ENCODE measurements at regions not wholly inside any gene's neighbourhood (a gene's known extent, or its start where the extent isn't known, plus 50 kb on each side); places are given as distances from the start of the nearest gene placed in this dataset.

DNA sequence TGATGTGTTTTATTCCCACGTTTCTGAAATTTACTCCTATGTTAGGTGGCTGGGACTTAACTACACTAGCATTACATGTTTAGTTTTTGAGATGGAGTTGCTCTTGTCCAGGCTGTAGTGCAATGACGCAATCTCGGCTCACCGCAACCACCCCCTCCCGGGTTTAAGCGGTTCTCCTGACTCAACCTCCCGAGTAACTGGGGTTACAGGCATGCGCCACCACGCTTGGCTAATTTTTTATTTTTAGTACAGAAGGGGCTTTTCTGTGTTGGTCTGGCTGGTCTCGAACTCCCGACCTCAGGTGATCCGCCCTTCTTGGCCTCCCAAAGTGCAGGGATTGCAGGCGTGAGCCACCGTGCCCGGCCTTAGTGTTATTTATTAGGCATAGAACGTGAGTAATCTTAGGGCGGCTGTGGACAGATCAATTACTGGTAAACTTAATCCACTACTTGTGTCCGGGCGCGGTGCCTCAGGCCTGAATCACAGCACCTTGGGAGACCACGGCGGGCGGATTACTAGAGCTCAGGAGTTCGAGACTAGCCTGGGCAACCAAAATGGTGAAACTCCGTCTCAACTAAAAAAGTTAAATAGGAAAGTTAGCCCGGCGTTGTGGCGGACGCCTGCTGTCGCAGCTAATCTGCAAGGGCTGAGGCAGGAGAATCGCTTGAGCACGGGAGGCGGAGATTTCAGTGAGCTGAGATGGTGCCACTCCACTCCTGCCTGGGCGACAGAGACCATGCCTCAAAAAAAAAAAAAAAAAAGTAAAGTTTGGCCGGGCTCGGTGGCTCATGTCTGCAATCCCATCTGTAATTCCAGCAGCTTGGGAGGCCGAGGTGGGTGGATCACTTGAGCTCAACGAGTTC lies 123.7 kb upstream of the BTN3A2 start:
- TF ChIP-seq, protein P1, sequence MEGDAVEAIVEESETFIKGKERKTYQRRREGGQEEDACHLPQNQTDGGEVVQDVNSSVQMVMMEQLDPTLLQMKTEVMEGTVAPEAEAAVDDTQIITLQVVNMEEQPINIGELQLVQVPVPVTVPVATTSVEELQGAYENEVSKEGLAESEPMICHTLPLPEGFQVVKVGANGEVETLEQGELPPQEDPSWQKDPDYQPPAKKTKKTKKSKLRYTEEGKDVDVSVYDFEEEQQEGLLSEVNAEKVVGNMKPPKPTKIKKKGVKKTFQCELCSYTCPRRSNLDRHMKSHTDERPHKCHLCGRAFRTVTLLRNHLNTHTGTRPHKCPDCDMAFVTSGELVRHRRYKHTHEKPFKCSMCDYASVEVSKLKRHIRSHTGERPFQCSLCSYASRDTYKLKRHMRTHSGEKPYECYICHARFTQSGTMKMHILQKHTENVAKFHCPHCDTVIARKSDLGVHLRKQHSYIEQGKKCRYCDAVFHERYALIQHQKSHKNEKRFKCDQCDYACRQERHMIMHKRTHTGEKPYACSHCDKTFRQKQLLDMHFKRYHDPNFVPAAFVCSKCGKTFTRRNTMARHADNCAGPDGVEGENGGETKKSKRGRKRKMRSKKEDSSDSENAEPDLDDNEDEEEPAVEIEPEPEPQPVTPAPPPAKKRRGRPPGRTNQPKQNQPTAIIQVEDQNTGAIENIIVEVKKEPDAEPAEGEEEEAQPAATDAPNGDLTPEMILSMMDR (IDR thresholded peaks at IDR 0.05; ENCODE audit: low read depth, low read length): no peak
- no peak for DNase-seq (ENCODE audit: extremely low read depth, low read depth)

DNA sequence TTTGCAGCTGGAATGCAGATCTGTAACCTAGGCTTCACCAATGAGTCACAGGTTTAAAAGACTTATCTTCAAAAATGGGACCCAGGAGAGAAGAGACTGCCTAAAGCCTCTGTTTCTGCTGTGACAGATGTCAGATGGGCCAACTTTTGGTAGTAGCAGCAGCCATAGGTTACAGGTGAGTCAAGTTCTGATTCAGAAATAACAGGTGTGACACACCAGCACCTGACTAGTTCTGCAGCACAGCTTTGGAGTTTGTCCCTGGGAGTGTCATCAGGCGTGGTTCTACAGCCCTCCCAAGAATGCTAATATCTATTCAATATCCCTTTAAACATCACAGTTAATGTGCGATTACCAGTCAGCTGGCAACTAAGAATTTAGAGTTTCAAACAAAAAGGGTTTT lies 121.9 kb upstream of the BTN3A2 start:
- TF ChIP-seq, protein P1 (IDR thresholded peaks at IDR 0.05; ENCODE audit: low read depth, low read length): no peak

DNA sequence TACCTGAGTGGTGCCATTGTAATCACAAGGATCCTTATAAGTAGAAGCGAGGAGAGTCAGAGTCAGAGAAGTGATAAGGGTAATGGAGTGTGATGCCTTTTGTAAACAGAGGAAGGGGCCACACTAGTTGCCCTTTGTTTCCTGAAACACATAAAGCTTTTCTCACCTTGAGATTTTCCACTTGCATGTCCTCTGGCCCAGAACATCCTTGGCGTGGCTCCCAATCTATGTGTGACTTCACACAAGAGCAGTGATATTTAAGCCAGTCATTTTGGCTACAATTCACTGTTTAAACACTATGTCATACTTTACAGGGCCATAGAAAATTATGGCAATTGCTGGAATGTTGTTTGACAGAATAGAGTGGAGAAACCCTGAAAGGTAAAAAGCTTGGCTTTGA lies 121.2 kb upstream of the BTN3A2 start:
- no peak for DNase-seq (ENCODE audit: extremely low read depth, low read depth)
- TF ChIP-seq, protein P1 (IDR thresholded peaks at IDR 0.05; ENCODE audit: low read depth, low read length): no peak

More for the DNA sequence above, 121.9 kb upstream of the BTN3A2 start:
- DNase-seq (ENCODE audit: extremely low read depth, low read depth): no peak

DNA sequence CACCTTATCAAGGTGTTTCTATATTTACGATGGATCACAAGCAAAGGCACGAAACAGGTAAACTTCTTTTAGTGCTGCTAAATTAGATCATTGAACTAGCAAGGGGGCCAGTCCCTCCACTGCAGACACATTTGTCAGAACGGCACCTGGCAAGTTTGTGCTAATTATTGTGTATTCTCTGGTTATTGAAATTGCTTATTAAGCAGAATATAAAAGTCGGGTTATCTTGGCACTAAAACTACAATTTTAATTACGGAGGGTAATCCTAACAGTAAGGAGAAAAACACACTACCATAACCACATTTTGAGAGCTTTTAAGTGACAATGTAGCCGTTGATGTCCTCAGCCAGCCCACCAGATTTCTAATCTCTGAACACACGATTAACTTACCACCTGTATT lies 118.9 kb upstream of the BTN3A2 start:
- DNase-seq (ENCODE audit: extremely low read depth, low read depth): no peak
- TF ChIP-seq, protein P1 (IDR thresholded peaks at IDR 0.05; ENCODE audit: low read depth, low read length): no peak

DNA sequence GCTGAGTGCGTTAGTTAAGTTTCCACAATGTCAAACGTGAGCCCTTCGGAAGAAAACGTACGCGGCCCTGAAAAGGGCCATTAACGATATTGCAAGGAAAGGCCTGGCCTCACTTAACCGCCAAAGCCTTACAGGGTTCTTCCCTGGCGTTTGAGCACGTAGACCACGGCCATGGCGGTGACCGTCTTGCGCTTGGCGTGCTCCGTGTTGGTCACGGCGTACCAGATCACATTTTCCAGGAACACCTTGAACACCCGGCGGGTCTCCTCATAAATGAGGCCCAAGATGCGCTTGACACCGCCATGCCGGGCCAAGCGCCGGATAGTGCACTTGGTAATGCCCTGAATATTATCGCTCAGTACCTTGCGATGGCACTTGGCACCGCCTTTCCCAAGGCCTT lies 118.4 kb upstream of the BTN3A2 start:
- TF ChIP-seq, protein P1 (IDR thresholded peaks at IDR 0.05; ENCODE audit: low read depth, low read length): no peak
- DNase-seq (ENCODE audit: extremely low read depth, low read depth): no peak

DNA sequence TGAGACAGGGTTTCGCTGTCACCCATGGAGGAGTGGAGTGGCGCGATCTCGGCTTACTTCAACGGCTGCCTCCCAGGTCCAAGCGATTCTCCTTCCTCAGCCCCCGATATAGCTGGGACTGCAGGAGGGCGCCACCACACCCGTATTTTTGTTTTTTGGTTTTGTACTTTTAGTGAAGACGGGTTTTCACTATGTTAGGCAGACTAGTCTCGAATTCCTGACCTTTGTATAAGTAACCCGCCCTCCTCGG lies 115.4 kb upstream of the BTN3A2 start:
- TF ChIP-seq, protein P1 (IDR thresholded peaks at IDR 0.05; ENCODE audit: low read depth, low read length): no peak
- no peak for DNase-seq (ENCODE audit: extremely low read depth, low read depth)

DNA sequence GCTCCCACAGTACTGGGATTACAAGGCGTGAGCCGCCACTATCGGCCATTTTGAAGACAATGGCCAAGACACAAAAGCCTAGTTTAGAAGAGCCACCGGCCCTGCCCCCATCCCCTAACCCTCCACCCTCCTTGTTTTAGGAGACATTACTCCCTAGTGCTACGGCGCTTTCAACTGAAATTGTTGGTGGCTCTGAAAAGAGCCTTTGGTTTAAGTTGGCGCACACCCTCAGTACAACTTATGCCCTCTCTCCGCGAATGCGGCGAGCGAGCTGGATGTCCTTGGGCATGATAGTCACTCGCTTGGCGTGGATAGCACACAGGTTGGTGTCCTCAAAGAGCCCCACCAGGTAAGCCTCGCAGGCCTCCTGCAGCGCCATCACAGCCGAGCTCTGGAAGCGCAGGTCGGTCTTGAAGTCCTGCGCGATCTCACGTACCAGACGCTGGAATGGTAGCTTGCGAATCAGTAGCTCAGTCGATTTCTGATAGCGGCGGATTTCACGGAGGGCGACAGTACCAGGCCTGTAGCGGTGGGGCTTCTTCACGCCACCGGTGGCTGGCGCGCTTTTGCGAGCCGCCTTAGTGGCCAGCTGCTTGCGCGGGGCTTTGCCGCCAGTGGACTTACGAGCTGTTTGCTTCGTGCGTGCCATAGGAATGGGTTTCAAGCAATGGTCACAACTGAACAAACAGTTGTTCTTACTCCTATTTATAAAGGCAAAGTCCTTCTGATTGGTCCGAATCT lies 114.9 kb upstream of the BTN3A2 start:
- DNase-seq (ENCODE audit: extremely low read depth, low read depth): no peak
- TF ChIP-seq, protein P1 (IDR thresholded peaks at IDR 0.05; ENCODE audit: low read depth, low read length): peak; percentile 22
